GM13976 (cell line): ENCODE measurements at regions not wholly inside any gene's neighbourhood (a gene's known extent, or its start where the extent isn't known, plus 50 kb on each side); places are given as distances from the start of the nearest gene placed in this dataset.
"Not testable (repeated sequence)": the region's sequence is repeated elsewhere in the genome, so short reads cannot be mapped to it uniquely, and the experiment has no call there.

Experiments
- DNase-seq: peaks from one replicate; pipeline ENCODE4 v3.0.0; 2012; ENCODE audit warnings: low spot score
- in situ Hi-C: fragments of 300-500 bp; cut with MboI; formaldehyde crosslinking; loops from one replicate; pipeline ENCODE4 v1.12.0; 2022; ENCODE audit warnings: low sequenced_read_pairs, mixed read lengths, inconsistent platforms; ENCODE audit not compliant: unreplicated experiment
- TF ChIP-seq, protein P1 (sequence below): IDR thresholded peaks from 2 replicates; pipeline ENCODE4 v1.5.1; 2012; ENCODE audit warnings: borderline replicate concordance, mild to moderate bottlenecking; ENCODE audit not compliant: insufficient read depth; ENCODE audit errors: extremely low read depth, missing control alignments, control extremely low read depth

DNA sequence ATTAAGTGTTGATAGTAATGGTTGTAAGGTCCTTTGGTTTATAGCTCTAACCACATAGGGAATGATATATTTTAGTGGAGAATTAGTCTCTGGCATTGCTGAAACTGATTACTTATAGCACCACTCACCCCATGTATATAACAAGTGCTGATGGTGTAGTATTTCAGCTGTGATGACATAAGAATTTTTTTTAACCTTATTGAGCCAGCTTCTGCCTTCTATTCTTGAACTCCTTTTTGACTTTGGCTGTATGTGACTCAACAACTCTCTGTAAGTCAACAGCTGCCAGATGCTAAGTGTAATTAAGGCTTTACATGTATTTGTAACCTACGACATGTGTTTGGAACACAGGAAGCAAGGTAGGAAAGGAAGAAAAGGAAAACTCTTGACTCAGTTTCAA lies 929.6 kb upstream of the WWC1 start:
- no peak for DNase-seq
- TF ChIP-seq, protein P1, sequence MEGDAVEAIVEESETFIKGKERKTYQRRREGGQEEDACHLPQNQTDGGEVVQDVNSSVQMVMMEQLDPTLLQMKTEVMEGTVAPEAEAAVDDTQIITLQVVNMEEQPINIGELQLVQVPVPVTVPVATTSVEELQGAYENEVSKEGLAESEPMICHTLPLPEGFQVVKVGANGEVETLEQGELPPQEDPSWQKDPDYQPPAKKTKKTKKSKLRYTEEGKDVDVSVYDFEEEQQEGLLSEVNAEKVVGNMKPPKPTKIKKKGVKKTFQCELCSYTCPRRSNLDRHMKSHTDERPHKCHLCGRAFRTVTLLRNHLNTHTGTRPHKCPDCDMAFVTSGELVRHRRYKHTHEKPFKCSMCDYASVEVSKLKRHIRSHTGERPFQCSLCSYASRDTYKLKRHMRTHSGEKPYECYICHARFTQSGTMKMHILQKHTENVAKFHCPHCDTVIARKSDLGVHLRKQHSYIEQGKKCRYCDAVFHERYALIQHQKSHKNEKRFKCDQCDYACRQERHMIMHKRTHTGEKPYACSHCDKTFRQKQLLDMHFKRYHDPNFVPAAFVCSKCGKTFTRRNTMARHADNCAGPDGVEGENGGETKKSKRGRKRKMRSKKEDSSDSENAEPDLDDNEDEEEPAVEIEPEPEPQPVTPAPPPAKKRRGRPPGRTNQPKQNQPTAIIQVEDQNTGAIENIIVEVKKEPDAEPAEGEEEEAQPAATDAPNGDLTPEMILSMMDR = no peak
- in situ Hi-C loops = no loop called here

DNA sequence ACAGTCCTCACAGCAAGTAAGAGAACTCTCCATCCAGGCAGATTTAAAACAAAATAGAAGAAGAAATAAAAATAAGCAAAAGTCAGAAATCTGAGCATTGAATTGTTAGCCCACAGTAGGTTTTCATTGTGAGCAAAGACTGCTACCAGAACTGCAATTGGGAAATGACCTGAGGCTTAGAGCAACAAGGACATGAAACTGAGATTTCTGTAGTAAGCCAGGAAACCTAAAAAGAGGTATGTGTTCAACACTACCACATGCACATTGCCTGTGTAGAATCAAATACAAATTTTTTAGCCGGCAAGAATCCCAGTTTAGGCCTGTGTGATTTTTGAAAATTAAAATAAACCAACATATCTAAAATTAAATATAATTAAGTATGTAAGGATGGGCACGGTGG lies 928.4 kb upstream of the WWC1 start:
- TF ChIP-seq, protein P1 = no peak

DNA sequence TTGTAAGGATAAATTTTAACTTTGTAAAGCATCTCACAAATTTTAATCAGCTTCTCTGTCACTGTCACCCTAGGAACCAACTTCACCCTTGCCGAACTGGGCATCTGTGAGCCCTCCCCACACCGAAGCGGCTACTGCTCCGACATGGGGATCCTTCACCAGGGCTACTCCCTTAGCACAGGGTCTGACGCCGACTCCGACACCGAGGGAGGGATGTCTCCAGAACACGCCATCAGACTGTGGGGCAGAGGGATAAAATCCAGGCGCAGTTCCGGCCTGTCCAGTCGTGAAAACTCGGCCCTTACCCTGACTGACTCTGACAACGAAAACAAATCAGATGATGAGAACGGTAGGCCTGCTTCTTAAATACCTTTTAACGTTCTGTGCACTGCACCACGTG lies 916.3 kb upstream of the WWC1 start:
- TF ChIP-seq, protein P1 = no peak
- DNase-seq = no peak
- in situ Hi-C loops = no loop called here

More for the DNA sequence above, 928.4 kb upstream of the WWC1 start:
- DNase-seq = no peak
- in situ Hi-C loops = no loop called here

GRCh38 chr5:167378894-167379723 lies 912.3 kb upstream of the WWC1 start:
- DNase-seq = no peak
- in situ Hi-C loops = no loop called here

DNA sequence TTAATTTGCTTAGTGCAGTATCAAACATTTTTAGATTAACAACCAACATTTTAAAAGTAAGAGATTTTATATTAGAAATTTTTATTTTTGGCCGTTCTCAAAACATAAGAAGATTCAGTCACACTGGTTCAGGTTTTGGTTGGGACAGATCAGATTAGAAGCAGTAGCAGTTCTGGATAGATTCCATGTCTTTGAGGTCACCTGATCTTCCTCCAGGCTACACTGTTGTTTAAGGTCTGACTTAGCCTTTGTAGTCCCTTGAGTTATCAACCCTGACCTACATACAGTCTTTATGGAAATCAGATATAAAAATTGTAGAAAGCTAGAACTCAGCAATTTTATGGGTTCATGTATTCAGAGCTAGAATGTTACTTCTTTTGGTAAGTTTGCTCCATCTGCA lies 910.0 kb upstream of the WWC1 start:
- no peak for DNase-seq
- TF ChIP-seq, protein P1 = no peak

More at GRCh38 chr5:167378894-167379723, 912.3 kb upstream of the WWC1 start:
- TF ChIP-seq, protein P1 = no peak

DNA sequence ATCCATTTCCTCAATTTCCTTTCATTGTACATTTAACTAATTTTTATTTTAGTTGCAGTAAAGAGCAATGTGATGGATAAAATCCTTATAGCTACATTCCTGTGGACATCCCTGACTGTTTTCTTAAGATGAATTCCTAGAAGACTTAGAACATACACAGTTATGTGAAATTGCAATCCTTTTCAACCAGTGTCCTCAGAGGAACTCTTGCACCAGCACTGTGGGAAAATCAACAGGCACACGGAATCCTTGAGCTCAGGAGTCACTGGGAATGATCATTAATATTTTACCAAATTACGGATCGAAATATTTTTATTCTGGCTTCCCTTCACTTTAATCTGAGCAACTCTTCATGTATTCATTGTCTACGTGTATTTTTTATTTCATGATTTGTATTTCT lies 901.9 kb upstream of the WWC1 start:
- TF ChIP-seq, protein P1 = no peak
- in situ Hi-C loops = no loop called here
- DNase-seq = no peak

More for the DNA sequence above, 910.0 kb upstream of the WWC1 start:
- in situ Hi-C loops = no loop called here

- DNase-seq, in situ Hi-C loops: not testable (repeated sequence)
Observed at GRCh38 chr5:167391286-167391685, 900.2 kb upstream of the WWC1 start.
